LHCN-M2 (cell line): ENCODE measurements at regions not wholly inside any gene's neighbourhood (a gene's known extent, or its start where the extent isn't known, plus 50 kb on each side); places are given as distances from the start of the nearest gene placed in this dataset.

Source experiments
- DNase-seq: peaks from one replicate; pipeline ENCODE4 v3.0.0-alpha.2; 2012; ENCODE audit warnings: low read depth

DNA sequence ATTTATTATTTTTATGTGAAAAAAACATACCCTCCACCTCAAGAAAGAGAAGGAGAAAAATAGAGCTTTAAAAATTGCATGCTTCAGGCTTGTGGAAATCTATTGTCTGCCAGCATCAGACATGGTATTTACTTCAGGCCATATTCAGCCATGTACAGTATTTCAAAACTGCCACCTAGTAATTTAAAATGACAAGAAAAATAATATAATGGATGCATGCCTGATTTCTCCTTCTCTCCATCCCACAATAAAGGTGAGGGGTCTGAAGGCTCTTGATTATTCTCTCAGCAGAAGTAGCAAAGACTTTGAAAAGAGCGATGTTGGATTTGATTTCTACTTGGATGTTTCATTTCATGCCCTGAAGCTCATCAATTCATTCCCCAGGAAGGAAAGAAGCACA, 250.7 kb downstream of the TBC1D4 start:
- DNase-seq, result no peak

DNA sequence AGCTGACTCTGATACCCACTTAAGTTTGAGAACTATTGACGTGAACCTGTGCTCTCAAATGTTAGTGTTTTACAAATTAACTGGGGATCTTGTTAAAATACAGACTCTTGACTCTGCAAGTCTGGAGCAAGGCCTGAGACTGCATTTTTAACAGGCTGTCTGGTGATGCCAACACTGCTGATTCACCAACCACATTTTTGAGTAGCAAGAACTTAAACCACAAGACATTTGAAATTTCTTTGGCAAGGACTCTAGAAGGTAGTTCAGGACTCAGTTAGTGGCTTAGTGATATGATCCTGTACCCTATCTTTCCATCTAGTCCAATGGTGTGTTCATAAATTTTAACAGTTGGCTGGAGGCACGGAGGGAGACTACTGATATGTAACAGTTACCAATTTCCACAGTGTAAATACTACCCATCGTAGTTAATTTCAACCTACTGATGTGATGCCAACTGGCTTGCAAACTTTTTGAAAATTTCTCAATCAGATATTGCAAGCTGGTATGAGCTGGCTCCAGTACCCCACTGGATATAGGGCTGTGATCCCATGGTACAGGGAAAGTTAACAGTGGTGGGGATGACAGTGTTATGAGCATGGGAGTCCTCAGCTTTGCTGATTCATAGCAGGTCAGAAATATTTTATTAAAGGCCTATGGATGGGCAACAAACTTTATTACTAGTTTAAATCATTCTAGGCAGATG, 255.1 kb downstream of the TBC1D4 start:
- peak; percentile 93 for DNase-seq

DNA sequence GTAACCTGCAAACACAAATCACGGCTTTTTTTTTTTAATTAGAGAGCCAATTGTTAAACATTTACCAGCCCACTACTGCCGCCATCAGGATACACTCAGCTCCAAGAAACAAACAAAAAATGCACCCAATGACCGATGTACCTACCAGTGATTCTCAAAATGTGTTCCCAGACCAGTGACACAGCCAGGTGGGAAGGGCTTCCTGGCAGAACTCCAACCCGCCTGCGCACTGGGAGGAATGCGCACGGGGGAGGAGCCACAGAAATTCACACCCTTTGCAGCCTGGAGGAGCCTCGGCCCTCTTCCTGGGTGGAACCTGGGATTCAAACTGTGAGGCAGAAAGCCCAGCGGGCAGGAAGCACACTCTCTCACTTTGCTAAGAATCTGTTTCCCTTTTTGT, 255.9 kb downstream of the TBC1D4 start:
- peak; percentile 10 for DNase-seq

DNA sequence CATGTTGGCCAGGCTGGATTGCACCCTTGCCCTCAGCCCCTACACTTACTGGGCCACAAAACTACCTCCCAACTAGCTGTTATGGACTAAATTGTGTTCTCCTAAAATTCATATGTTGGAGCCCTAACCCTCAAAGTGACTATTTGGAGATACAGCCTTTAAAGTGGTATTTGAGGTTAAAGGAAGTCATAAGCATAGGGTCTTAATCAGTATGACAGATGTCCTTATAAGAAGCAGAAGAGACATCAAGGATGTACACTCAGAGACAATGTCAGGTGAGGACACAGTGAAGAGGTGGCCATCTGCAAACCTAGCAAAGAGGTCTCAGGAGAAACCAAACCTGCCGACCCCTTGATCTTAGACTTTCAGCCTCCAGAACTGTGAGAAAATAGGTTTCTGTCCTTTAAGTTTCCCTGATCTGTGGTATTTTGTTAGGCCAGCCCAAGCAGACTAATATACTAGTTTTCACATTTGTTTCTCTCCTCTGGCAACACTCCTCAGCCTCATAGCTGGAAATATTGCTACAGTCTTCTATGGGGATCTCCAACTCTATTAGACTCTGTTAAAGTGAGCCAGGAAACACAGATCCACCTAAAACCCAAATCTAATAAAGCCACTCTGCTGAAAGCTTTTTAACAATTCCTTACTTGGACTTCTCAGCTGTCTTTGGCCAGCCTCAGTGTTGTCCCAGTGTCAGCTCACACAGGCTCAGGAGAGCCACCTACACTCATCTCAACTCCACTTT, 256.5 kb downstream of the TBC1D4 start:
- no peak for DNase-seq

DNA sequence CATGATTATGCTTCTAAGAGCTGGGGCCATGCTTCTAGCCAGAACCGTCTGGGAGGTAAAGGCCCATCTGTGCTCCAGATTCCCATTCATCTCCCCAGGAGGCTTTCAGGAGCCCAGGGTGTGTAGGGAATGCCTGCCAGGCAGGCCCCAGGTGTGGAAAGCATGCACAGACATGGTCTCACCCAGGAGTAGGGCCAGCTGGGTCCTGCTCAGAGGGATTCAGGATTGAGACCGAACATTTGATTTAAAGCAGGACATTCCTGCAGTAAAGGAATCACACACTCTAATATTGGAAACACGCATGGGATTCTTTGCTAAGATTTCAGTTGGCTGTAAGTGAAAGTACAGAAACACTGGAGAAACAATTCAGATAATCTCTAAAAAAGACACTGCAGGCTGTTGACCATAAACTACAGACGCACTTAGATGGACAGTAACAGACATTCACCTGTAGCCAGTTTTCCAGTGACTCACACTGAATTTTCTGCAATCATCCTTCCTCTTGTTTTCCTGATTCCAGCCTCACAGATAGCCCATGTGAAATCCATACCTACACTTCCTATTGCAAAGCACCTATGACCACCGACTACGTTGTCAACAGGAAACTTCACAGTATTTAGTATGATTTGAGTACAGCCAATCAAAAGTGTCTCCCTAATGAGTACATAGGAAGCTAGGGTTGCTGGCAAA, 257.8 kb downstream of the TBC1D4 start:
- DNase-seq, result no peak

DNA sequence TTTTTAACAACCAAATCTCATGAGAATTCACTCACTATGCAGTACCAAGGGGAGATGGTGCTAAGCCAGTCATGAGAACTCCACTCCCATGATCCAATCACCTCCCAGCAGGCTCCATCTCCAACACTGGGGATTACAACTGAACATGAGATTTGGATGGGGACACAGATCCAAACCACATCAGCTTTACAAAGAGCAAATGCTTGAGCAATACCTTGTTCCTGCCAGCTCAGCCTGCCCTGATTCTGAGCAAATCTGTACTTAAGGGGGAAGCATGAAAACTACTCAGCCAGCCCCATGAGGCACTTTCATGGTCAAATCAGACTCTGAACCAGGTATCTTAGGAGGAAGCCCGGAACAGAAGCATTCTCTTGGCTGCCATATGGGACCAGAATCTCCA, 259.9 kb downstream of the TBC1D4 start:
- peak; percentile 65 for DNase-seq

DNA sequence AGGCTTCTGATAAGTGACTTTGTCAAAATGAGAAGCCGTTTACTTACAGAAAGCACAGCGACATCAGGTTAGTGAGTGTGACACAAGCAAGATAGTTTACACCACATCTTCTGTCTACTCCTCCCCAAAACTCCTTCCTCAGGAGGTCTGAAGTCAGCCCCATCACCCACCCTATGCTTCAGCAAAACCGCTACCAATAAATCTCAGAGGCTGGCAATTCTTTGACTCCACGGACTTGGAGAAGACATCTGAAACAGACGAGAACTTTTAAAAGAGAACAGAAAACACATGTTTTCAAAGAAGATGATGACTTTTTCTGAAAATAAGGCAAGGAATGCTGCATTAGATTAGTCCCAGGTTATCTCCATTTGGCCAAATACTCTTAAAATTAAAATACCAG, 261.1 kb downstream of the TBC1D4 start:
- no peak for DNase-seq

DNA sequence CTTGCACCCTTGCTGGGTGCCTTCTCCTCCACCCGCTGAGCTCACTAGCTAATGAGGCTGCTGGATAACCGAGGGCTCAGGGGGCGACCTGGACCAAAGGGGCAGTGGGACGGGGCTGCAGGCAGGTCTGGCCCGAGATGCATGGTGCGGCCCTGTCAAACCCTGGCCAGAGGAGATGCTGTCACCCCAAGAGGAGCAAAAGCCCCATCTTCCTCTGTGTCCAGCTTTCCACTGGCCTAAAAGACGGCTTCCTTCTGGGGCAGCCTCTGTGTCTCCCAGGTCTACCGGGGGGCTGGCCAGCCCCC, 261.8 kb downstream of the TBC1D4 start:
- no peak for DNase-seq

DNA sequence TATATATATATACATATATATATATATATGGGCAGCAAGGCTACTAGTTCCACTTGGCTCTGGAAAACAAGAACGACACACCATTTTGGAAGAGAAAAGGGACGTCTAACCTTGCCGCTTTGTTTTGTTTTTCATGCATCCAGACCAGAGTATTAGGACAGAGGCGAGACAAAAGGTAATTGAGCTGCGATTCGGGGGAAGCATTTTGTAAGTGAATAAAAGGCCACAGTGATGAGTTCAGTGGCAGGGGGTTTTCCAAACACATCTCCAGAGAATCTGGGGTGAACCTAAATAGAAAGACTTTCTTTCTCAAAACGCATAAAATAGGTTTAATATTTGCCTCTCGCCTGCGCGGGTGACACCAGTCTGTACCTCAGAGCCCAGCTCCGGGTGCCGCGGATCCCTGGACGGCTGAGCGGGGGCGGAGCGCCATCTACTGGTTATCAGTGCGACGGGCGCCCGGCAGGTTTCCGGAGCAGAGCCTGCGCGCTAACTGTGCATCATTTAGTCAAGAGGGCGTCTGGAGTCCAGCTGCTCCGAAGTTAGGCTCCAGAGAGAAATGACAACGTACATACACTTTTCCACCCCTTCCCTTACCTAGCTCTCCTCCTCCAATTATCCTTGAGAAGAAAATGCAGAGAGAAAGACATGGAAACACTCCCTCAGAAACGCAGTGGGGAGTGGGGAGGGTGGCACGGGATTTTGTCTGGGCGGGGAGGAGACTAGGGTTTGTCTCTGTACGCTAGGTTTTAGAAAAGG, 262.3 kb downstream of the TBC1D4 start:
- DNase-seq, result peak; percentile 73

DNA sequence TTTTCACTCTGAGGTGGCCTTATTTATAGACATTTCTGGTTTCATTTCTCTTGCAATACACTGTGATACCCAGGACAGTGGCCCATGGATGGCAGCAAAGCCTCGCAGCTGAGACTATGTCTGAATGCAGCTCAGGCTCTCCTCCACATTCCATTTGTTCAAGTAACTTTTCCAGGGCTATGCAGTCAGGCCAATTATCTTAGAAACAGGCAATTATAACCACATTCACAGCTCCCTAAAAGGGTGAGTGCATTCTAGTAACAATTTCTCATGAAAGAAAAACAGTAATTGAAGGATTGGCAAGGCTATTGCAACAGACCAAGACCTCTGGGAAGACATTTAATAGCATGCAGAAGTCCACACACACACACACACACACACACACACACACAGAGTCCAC, 264.0 kb downstream of the TBC1D4 start:
- DNase-seq, result peak; percentile 73

DNA sequence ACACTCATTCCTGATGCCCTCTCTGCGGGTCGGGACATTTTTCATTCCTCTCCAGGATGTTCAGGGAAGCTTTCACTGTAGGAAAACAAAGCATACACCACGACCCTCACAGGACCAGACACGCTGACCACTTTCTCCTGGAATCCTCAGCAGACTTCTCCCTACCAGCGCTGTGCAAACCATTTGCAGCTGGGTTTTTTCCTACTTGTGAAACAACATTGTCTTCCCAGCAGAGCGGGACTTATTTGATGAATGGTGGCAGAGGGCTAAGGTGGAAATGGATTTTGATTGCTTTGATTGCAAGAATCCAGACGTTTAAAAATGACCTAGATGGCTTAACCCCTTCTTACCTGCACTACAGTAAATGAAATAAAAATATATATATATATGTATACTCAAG, 265.9 kb downstream of the TBC1D4 start:
- DNase-seq, result no peak

DNA sequence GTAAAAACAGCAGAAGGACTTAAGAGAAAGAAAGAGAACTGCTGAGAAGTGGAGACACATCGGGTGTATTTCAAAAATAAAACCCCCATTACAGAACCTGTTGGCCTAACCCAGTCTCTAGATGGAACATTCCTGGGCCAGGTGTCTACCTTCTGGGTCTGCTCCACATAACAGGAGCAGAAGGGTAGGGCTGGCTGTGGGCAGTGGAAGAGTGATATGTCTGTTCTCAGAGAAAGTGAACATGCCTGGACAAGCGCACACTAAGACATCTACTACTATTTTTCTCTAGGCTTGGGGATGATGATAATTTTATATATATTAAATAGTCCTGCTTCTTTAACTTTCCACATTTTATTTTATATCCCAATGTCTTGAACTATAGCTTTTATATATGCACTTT, 267.1 kb downstream of the TBC1D4 start:
- DNase-seq, result no peak

DNA sequence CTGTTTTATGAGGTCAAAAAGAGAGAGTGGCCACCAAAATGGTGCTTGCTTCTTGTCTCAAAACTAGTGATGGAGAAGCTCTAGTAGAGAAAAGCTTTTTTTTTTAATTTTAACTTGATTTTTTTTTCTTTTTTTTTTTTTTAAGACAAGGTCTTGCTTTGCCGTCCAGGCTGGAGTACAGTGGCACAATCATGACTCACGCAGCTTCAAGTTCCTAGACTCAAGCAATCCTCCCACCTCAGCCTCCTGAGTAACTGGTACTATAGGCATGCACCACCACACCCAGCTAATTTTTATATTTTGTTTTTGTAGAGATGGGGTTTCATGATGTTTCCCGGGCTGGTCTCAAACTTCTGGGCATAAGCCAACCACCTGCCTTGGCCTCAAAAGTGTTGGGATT, 279.0 kb downstream of the TBC1D4 start:
- no peak for DNase-seq

DNA sequence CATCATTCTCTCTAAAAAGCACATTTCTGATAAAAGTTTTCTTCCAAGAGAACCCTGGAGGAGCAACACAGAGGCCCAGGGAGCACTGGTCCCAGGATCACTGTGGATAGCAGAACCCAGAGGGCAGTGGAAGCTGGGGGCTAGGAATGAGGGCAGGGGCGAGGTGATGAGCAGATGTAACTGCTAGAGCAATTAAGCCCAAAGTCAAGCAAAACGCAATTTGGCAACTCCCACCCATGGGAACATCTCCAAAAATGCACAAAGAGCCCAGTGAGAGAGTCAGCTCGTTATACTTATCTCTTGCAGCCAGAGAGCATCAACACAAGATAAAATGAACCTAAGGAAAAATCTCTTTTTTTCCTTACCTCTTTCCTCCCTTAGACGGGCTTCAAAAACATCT, 284.2 kb downstream of the TBC1D4 start:
- DNase-seq, result no peak

DNA sequence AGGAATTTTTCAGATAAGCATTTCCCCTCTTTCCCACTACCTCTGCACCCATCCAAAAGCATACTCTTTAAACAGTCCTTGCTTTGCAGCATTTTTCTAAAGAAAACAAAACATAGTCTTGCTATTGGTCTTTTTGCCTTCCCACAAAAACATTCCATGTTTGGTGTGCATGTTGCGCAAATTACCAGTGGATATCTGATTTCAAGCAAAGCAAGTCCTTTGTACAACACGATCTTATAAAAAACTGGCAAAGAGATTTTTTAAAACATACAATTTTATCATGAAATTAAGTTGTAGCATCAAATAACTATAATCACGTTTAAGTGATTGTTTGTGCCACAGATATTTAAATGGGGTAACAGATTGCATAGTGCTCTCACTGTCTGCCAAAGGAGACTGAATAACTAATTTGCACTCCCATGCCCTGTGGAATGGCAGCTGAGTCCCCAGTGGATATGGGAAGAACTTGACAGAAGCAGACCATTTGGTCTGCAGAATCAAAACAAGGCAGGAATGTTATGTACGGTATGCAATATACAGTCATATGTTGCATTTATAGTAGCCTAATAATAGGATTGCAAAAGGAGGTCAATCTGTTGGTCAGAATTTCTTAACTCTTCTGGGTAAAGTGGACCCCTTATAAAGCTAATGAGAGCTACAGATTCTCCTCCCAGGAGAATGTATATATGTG, 285.7 kb downstream of the TBC1D4 start:
- peak; percentile 89 for DNase-seq

DNA sequence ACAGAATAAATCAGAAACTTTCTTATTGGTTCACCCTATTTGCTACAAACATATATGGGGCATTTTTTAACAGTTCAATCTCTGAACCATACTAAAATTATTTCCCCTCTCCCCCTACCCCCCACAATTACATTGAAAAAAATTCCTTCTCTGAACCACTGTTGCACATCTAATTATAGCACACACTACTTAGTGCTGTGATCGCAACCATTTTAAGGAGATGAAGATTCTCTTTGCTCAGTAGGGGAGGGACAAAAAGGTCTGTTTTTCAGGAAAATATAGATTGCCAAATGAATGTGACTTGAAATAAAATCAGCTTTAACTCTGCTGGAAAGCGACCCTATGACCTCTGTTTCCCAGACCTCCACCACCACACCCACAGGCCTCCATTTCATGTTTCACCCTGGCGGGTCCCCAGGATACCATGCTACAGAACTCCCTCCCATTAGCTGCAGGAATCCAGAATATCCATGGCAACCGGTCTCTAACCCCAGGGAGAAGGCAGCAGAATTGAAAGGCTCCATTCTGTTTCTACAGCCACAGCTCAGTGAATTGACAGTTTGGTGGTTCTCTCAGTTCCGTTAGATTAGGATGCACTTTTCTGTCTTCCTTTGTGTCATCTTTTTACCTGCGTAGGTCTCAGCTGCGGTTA, 286.3 kb downstream of the TBC1D4 start:
- DNase-seq, result peak; percentile 54

DNA sequence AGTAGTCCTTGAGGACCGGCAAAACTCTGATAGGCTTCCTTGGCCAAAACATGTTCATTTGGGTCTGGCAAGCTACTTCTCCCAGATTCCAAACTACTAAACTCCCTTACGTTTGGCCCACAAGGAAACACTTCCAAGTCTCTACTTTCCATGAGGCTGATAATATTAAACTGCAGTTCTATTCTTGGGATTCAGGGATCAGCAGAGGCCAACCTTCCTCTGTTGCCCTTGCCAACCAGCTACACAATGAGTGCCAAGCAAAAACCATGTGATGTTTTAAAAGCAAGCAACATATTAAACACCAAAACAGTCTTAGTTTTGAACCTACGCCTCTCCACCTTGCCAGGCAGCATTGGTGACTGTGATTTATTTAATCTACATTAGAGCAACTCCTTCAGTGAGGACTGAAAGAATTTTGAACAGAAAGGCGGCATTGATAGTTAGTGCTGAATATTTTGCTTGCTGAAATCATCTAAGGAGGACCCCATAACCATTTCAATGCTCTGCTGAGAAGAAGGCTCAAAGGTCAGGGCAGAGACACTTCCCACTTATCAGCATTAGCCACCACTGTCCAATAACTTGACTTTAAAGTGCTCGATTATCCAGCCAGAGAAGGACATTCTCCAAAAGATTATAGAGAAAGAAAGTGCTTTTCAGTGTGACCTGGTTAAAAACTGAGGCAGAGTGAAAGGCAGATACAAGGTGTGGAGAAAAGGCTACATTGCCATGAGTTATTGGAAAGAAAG, 287.1 kb downstream of the TBC1D4 start:
- no peak for DNase-seq

DNA sequence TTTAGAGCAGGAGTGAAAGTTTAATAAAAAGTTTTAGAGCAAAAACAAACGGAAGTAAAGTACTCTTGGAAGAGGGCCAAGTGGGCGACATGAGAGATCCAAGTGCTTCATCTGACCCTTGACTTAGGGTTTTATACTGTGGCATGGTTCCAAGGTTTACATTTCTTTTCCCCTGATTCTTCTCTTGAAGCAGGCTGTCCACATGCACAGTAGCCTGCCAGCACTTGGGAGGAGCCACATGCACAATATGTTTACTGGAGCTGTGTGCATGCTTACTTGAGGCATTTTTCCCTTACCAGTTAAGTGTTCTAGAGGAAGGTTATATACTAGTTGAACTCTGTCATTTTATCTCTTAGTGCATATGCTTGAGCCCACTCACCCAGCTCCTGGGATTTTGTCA, 295.6 kb downstream of the TBC1D4 start:
- no peak for DNase-seq

DNA sequence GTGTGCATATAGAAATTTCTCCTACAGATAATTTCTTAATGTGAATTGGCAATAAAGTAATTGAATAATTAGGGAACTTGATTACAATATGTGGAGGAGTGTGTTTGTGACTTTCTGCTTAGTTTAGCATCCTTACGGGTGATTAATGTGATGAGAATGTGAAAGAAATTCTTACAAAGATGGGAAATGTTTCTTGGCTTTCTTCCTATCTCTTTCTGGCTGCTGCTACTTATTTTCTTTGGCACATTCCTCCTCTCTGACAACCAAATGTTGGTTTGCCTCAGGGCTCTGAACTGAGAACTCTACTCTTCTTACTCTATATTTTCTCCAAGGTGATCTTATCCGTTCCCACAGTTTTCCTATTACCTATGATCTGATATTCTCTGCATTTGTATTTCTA, 300.1 kb downstream of the TBC1D4 start:
- peak; percentile 80 for DNase-seq

DNA sequence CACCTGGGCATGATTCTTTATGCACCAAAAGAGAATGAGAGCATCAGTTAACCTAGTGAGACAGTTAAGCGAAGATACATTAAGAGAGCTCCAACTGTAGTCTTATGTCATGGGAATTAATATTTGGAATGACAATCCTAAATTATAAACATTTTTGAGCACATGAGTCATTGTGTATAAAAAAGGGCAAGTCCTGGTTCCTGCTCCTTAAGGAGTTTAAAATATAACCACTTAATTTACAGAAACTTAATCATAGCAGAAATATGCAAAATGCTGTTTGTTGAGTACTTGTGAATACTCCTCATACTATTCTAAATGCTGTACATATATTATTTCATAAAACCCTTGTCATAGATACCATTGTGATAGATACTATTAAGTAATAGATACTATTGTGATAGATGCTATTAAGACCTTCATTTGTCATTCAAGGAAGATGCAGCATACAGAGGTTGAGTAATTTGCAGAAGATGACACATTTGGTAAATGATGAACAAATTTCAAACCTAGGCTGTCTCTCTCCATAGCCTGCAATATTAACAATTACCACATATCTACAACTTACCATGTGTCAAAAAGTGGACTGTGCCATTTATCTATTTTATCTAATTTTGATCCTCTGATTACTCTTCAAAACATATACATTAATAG, 301.0 kb downstream of the TBC1D4 start:
- DNase-seq, result peak; percentile 40
